Skeletal muscle satellite cell (primary cell): ENCODE measurements at regions not wholly inside any gene's neighbourhood (a gene's known extent, or its start where the extent isn't known, plus 50 kb on each side); places are given as distances from the start of the nearest gene placed in this dataset.

Experiments used
- H3K27me3 ChIP-seq: 2 replicates; pipeline ENCODE4 v1.7.0; 2013; ENCODE audit warnings: low read length; ENCODE audit not compliant: control insufficient read depth, insufficient read depth
- H3K36me3 ChIP-seq: 2 replicates; pipeline ENCODE4 v1.7.0; 2013; ENCODE audit warnings: mild to moderate bottlenecking, control low read depth, low read length; ENCODE audit not compliant: insufficient read depth
- H3K4me1 ChIP-seq: 2 replicates; pipeline ENCODE4 v1.7.0; 2013; ENCODE audit warnings: low read length; ENCODE audit not compliant: control insufficient read depth, insufficient read depth
- H3K4me2 ChIP-seq: 2 replicates; pipeline ENCODE4 v1.7.0; 2013; ENCODE audit warnings: mild to moderate bottlenecking, low read length
- H3K4me3 ChIP-seq: 2 replicates; pipeline ENCODE4 v1.7.0; 2013; ENCODE audit warnings: low read length
- H3K9ac ChIP-seq: 2 replicates; pipeline ENCODE4 v1.7.0; 2013; ENCODE audit warnings: mild to moderate bottlenecking, low read depth, low read length, moderate library complexity
- H3K9me3 ChIP-seq: replicated peaks from 2 replicates; pipeline ENCODE4 v1.7.0; 2013; ENCODE audit warnings: mild to moderate bottlenecking, control low read depth, low read length

DNA sequence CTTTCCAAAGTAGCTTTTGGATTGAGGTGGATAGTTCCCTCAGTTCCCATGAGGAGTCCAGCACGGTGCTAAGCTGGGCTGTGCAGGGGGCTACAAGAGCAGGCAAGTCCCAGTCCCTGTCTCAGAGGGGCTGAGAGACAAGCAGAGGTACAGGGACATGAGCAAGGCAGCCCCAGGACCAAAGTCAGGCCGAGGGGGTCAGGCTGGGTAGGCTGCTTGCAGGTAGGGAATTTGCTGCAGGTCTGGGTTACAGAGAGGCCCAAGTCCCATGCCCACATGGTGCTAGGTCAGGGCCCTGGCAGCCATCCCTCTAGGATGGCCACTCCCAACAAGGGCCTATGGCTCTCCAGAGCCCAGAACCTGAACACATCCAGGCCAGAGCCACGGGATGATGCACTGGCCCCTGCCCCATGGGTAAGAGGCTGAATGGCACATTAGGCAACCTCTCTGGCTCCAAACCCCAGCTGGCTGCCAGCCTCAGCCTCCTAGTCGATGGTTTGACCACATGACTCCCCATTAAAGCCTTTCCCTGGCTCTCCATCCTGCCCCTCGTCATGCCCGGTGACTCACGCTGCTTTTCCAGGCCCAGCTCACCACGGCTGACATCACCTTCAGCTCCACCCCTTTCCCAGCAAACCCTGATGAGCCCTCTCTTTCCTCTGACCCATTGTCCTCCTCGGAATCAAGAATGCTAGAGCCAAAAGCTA lies 83.7 kb downstream of the SDC1 start:
- H3K36me3 ChIP-seq, result no peaks in the 10 kb centered on the region
- H3K4me1 ChIP-seq, result peaks cover 20% of the 10 kb centered on the region
- no peaks in the 10 kb centered on the region for H3K27me3 ChIP-seq
- H3K4me2 ChIP-seq, result peak overlapping the region; percentile 49
- peak overlapping the region; percentile 51 for H3K9ac ChIP-seq
- no peaks in the 10 kb centered on the region for H3K9me3 ChIP-seq
- no peak overlapping the region for H3K4me3 ChIP-seq

DNA sequence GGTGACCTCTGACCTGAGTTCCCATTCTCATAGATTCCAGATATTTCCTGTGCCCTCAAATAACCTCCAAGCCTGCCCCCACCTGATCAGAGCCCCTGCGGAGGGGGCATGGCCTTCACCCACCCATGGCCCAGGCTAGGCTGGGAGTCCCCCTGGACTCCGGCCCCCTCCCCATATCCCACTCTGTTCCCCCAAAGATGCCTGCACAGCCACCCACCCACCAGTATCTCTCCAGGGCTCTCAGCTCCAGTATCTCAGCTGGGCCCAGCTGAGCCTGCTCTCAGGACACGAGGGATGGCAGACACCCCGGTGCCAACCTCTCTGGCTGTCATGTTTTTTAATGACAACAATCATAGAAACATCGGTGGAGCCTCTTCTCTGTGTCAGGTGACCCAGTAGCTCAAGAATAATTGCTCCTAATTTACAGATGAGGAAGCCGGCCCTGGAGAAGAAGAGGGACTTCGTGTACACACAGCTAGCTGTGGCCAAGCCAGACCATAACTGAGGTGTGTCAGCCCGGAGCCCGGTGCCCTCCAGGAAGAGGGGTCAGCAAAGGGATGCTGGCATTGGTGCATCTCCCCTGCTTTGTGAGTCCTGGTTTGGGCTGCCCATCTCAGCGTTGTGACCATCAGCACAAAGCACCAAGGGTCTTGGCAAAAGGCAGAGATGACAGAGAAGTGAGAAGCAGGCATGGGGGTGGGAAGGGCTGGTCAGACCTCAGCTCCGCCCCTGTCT lies 84.4 kb downstream of the SDC1 start:
- Histone ChIP-seq H3K9me3 (no peaks in the 10 kb centered on the region), H3K4me1 (peaks cover 19% of the 10 kb centered on the region), H3K36me3 (no peaks in the 10 kb centered on the region), H3K4me2 (no peak overlapping the region), H3K4me3 (no peak overlapping the region), H3K9ac (no peak overlapping the region), H3K27me3 (no peaks in the 10 kb centered on the region)

DNA sequence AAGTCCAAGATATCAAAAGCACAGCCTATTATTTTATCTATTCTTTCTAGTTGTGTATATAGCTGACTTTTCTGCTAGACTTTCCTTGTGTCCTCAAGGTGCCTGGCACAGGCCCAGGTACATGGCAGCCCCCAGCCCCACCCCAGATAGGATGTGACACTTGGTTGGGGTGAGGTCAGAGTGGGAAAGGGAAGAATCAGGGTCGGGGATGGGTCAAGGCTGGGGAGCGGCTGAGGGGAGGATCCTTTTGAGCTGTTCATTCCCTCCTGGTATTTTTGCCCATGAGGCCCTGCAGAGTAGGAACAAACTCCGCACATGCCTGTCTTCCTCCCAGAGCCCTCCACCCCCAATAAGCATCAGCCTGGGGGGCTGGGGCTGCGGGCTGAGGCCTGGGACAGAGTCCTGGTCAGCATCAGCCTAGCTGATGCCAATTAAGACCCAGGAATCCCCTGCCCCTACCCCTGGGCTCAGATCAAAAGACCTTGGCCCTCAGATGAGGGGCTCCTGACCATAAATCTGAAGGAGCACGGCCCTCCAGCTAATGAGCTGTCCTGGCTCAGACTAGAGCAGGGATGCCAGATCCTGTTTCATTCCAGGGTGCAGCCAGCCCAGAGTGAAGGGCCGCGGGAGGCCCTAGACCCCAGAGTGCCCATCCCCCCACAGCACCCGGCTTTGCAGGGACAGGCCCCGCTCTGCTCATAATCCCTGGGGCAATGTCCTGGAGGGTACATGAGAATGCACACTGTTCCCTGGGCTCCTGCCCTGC lies 85.3 kb downstream of the SDC1 start:
- Histone ChIP-seq H3K4me3 (no peak overlapping the region), H3K4me1 (peaks cover 19% of the 10 kb centered on the region), H3K36me3 (no peaks in the 10 kb centered on the region), H3K9ac (no peak overlapping the region), H3K9me3 (no peaks in the 10 kb centered on the region), H3K27me3 (peaks cover 3% of the 10 kb centered on the region), H3K4me2 (no peak overlapping the region)

DNA sequence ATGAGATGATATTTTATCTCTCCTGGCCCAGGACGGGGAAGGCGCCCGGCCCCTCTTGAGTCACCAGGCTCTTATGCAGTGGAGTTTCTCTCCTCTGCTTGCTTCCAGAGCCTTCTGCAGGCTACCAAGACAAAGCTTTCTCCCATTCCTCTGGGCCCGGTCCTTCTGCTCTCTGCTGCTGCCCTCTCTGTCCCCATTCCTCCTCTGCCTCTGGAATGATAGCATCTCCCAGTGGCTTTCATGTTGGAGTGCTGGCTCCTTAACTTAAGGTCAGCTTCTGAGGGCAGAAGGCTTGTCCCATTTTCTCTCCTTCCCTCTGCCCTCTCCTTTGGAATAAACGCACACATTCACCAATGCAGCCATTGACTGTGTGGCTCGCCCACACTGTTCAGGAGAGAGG lies 86.2 kb downstream of the SDC1 start:
- peaks cover 12% of the 10 kb centered on the region for H3K27me3 ChIP-seq
- H3K9ac ChIP-seq, result no peak overlapping the region
- H3K4me3 ChIP-seq, result no peak overlapping the region
- H3K36me3 ChIP-seq, result no peaks in the 10 kb centered on the region
- H3K4me1 ChIP-seq, result peaks cover 19% of the 10 kb centered on the region
- H3K4me2 ChIP-seq, result no peak overlapping the region
- H3K9me3 ChIP-seq, result no peaks in the 10 kb centered on the region

DNA sequence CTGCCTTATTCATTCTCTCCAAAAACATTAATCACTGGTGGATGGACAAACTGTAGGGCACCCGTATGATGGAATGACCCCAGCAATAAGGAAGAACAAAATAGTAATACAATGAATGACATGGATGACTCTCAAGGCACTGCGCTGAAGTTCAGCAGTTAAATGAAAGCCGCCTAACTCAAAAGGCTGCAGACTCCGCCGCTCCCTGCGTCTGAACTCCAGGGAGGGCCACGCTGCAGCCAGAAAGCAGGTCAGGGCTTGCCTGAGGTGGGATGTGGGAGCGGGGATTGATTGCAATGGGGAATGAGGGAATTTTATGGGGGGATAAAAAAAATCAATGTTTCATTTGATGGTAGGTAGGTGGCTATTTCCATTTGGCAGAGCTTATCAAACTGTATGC lies 86.5 kb upstream of the LAPTM4A start:
- no peak overlapping the region for H3K4me2 ChIP-seq
- H3K27me3 ChIP-seq, result peaks cover 19% of the 10 kb centered on the region
- no peaks in the 10 kb centered on the region for H3K9me3 ChIP-seq
- no peaks in the 10 kb centered on the region for H3K36me3 ChIP-seq
- H3K4me1 ChIP-seq, result peaks cover 19% of the 10 kb centered on the region
- no peak overlapping the region for H3K9ac ChIP-seq
- no peak overlapping the region for H3K4me3 ChIP-seq

DNA sequence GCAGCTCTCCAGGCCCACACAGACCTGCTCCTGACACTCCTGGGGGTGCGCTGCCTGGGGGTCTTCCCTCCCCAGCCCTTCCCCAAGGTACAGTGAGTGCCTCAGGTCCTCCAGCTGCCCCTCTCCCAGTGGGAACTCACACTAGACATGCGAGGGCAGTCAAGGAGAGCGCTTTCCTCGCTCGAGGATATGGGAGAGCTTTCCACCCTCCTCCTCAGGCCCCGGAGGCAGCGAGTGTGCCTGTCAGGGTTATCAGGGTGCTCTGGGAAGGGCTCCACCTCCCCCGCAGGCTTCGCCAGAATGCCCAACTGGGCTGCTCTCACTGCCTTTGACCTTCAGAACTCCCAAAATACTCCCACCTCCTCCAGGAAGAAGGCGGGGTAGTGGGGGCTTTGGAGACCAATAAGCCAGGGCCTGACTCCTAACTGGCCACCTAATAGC lies 85.7 kb upstream of the LAPTM4A start:
- no peak overlapping the region for H3K9ac ChIP-seq
- no peaks in the 10 kb centered on the region for H3K36me3 ChIP-seq
- H3K27me3 ChIP-seq, result peaks cover 20% of the 10 kb centered on the region
- H3K9me3 ChIP-seq, result no peaks in the 10 kb centered on the region
- no peak overlapping the region for H3K4me3 ChIP-seq
- no peak overlapping the region for H3K4me2 ChIP-seq
- peaks cover 19% of the 10 kb centered on the region for H3K4me1 ChIP-seq

DNA sequence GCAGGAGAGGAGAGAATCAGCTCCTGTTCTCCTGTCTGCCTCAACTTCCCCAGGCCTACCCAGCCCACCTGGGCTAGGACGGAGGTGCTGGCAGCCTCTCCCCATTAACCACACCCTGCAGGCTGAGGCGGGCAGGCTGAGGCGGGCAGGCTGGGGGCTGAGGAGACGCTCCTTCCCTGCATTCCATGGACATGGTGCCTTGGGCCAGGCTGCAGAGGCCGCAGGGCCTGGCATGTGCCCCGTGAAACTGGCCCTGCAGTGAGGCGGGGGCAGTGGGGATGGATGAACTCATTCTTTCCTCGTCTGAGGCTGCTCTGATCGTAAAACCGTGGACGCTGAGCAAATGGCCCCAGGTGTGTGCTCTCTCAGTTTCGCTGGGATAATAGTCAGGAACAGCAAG lies 84.7 kb upstream of the LAPTM4A start:
- Histone ChIP-seq H3K9me3 (no peaks in the 10 kb centered on the region), H3K4me2 (no peak overlapping the region), H3K9ac (no peak overlapping the region), H3K4me3 (no peak overlapping the region), H3K4me1 (peaks cover 11% of the 10 kb centered on the region), H3K36me3 (no peaks in the 10 kb centered on the region), H3K27me3 (peaks cover 20% of the 10 kb centered on the region)

DNA sequence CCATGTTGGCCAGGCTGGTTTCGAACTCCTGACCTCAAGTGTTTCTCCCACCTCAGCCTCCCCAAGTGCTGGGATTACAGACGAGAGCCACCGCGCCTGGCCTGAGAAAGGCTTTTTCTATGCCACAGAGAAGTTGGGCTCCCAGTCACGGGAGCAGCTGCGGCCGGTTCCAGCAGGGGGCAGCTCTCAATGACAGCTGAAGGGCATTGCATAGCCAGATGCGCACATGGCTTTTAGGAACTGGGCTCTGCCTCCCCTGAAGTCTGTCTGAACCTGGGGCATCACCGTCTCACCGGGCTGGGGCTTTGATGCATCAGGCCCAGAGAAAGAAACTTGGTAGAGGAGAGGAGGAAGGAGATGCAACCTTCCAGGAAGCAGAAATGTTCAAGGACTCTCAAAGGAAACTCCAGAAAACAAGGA lies 84.2 kb upstream of the LAPTM4A start:
- H3K4me2 ChIP-seq, result no peak overlapping the region
- H3K9me3 ChIP-seq, result no peaks in the 10 kb centered on the region
- H3K4me1 ChIP-seq, result peaks cover 6% of the 10 kb centered on the region
- H3K9ac ChIP-seq, result no peak overlapping the region
- H3K27me3 ChIP-seq, result peaks cover 20% of the 10 kb centered on the region
- no peaks in the 10 kb centered on the region for H3K36me3 ChIP-seq
- no peak overlapping the region for H3K4me3 ChIP-seq

DNA sequence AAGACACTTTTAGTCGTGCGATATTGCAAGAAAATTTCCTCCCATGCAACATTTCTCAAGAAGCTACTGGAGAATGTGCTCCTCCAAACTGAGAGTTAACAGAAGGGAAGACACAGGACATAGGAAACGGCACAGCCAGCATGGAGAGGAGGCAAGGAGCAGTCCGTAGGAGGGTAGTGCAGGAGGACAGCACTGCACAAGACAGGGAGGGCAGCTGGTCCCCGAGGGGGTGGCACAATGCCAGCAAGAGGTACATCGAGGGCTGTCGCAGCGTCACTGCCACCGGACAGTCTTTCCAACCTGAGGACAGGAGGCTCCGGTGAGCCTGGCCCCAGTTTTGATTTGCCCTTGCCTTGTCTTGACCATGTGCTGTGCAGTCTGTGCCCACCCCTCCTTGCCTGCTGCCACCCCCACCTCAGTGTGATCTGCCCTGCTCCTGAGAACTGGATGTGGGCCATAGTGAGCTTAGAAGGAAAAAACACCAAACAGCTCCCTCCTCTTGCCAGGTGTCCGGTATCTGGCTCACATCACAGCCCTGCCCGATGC lies 81.6 kb upstream of the LAPTM4A start:
- no peaks in the 10 kb centered on the region for H3K4me1 ChIP-seq
- peaks cover 20% of the 10 kb centered on the region for H3K27me3 ChIP-seq
- H3K4me3 ChIP-seq, result no peak overlapping the region
- H3K4me2 ChIP-seq, result no peak overlapping the region
- H3K9me3 ChIP-seq, result no peaks in the 10 kb centered on the region
- H3K36me3 ChIP-seq, result no peaks in the 10 kb centered on the region
- no peak overlapping the region for H3K9ac ChIP-seq

DNA sequence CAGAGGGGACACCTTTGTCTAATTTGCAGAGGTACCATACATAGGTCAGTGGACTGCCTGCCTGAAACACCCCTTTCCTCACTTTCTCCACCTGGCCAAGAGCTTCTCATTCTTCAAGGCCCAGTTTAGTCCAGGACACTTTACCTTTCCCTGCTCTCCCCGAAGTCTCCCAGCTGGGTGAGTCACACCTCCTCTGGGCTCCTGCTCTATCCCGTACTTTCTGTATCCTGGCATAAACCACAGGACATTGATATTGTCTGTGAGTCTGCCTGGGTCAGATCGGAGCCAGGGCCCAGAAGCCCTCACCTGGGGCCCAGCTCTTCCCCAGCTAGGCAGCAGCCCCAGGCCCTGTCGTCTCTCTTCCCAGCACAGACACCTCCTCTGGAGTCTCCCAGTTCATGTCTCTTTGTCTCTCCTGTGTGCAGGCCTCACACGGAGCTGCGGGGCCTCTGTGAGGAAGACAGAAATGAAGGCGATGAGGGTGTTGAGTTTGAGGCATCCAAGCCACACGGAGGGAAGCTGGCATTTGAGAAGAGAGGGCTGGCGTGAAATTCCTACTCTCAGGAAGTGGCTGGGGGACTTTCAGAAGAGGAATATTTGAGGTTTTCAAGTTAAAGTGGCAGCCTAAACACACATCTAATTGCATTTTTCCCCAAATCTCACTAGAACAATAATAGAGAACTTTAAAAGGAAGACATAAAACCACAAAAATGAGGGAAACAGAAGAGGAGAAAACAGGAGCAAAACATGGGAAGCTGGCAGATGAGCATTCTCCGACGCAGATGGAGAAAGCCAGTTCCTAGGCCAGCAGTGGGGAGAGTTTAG lies 79.6 kb upstream of the LAPTM4A start:
- H3K4me2 ChIP-seq, result no peak overlapping the region
- H3K9ac ChIP-seq, result no peak overlapping the region
- H3K4me1 ChIP-seq, result no peaks in the 10 kb centered on the region
- H3K36me3 ChIP-seq, result no peaks in the 10 kb centered on the region
- no peaks in the 10 kb centered on the region for H3K9me3 ChIP-seq
- H3K27me3 ChIP-seq, result peaks cover 20% of the 10 kb centered on the region
- no peak overlapping the region for H3K4me3 ChIP-seq

DNA sequence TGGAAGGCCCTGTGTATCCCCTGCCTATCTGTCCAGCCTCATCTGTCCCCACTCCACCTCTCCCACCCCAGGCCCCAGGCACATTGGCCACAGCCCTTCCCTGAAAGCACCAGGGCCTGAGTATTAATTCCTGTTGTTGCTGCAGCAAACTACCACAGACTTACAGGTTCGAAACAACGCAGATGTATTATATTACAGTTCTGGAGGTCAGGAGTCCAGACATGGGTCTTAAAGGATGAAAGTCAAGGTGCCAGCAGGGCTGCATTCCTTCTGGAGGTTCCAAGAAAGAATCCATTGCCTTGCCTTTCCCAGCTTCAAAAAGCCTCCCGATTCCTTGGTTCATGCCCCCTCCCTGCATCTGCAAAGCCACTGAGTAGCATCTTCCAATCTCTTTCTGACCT lies 78.7 kb upstream of the LAPTM4A start:
- Histone ChIP-seq H3K36me3 (no peaks in the 10 kb centered on the region), H3K27me3 (peaks cover 20% of the 10 kb centered on the region), H3K4me1 (no peaks in the 10 kb centered on the region), H3K4me2 (no peak overlapping the region), H3K9me3 (no peaks in the 10 kb centered on the region), H3K4me3 (no peak overlapping the region), H3K9ac (no peak overlapping the region)
